ENCODE measurements at regions not wholly inside any gene's neighbourhood (a gene's known extent, or its start where the extent isn't known, plus 50 kb on each side); places are given as distances from the start of the nearest gene placed in this dataset.
A peak's percentile ranks its signal among the peaks of the same experiment; 100 is the strongest.

- WGBS, 2 donors = 94 to 98% methylated on average over 2 of the region's 2 CpGs
- Histone ChIP-seq H3K27ac (no peak overlapping the region), H3K36me3 (no peaks in the 10 kb centered on the region), H3K9me3 (no peaks in the 10 kb centered on the region), H3K4me1 (peaks cover 0 to 9% (median 0%) of the 10 kb centered on the region in 4 donors), H3K4me3 (no peak overlapping the region), H3K27me3 (no peaks in the 10 kb centered on the region)
- DNase-seq (ENCODE audit: low spot score in 2 of 2) = no peak
- TF ChIP-seq CTCF (IDR thresholded peaks at IDR 0.05) = no peak
- TF ChIP-seq EP300 (IDR thresholded peaks at IDR 0.05) = no peak
- no peak for TF ChIP-seq POLR2A (IDR thresholded peaks at IDR 0.05)
Measured at GRCh38 chr3:90087703-90088102, 980.3 kb downstream of the EPHA3 start.

GRCh38 chr3:90091549-90091948 lies 984.1 kb downstream of the EPHA3 start:
- TF ChIP-seq EP300 (IDR thresholded peaks at IDR 0.05) (peak in 1 of 2 donors; percentile 17), CTCF (IDR thresholded peaks at IDR 0.05) (peak in 4 of 5 experiments; percentile 41 to 59 (median 42)), POLR2A (IDR thresholded peaks at IDR 0.05) (no peak)
- WGBS, 2 donors = 16 to 19% methylated on average over 2 of the region's 2 CpGs
- H3K4me3 ChIP-seq = no peak overlapping the region

GRCh38 chr3:90092994-90093393 lies 985.6 kb downstream of the EPHA3 start:
- Histone ChIP-seq H3K27me3 (no peaks in the 10 kb centered on the region), H3K36me3 (no peaks in the 10 kb centered on the region), H3K27ac (no peak overlapping the region), H3K4me3 (no peak overlapping the region), H3K4me1 (peaks cover 0 to 9% (median 0%) of the 10 kb centered on the region in 4 donors), H3K9me3 (no peaks in the 10 kb centered on the region)
- TF ChIP-seq EP300 (IDR thresholded peaks at IDR 0.05) = no peak
- TF ChIP-seq CTCF (IDR thresholded peaks at IDR 0.05) = peak; percentile 10 to 41 (median 34)
- 65 to 72% methylated on average over 1 of the region's 1 CpG for WGBS, 2 donors
- DNase-seq (ENCODE audit: low spot score in 2 of 2) = no peak

More at GRCh38 chr3:90091549-90091948, 984.1 kb downstream of the EPHA3 start:
- peak in 1 of 2 donors; percentile 14 for DNase-seq (ENCODE audit: low spot score in 2 of 2)
- Histone ChIP-seq H3K27me3 (no peaks in the 10 kb centered on the region), H3K9me3 (no peaks in the 10 kb centered on the region), H3K36me3 (no peaks in the 10 kb centered on the region), H3K4me1 (peaks cover 0 to 9% (median 0%) of the 10 kb centered on the region in 4 donors), H3K27ac (peak overlapping the region in 1 of 4 donors; percentile 1)

GRCh38 chr3:90095811-90096210 lies 988.4 kb downstream of the EPHA3 start:
- TF ChIP-seq POLR2A (IDR thresholded peaks at IDR 0.05) = no peak
- TF ChIP-seq EP300 (IDR thresholded peaks at IDR 0.05) = no peak
- peaks cover 0 to 8% (median 0%) of the 10 kb centered on the region in 4 donors for H3K4me1 ChIP-seq
- DNase-seq (ENCODE audit: low spot score in 2 of 2) = no peak
- no peak overlapping the region for H3K27ac ChIP-seq
- H3K36me3 ChIP-seq = no peaks in the 10 kb centered on the region
- no peaks in the 10 kb centered on the region for H3K27me3 ChIP-seq
- H3K9me3 ChIP-seq = no peaks in the 10 kb centered on the region
- H3K4me3 ChIP-seq = no peak overlapping the region
- WGBS, 2 donors = 32 to 48% methylated on average over 2 of the region's 2 CpGs

GRCh38 chr3:90099493-90099892 lies 992.1 kb downstream of the EPHA3 start:
- Histone ChIP-seq H3K36me3 (no peaks in the 10 kb centered on the region), H3K27ac (no peak overlapping the region), H3K9me3 (no peaks in the 10 kb centered on the region), H3K4me3 (no peak overlapping the region), H3K4me1 (no peaks in the 10 kb centered on the region), H3K27me3 (no peaks in the 10 kb centered on the region)
- 87 to 95% methylated on average over 1 of the region's 1 CpG for WGBS, 2 donors
- TF ChIP-seq EP300 (IDR thresholded peaks at IDR 0.05) (no peak), CTCF (IDR thresholded peaks at IDR 0.05) (no peak), POLR2A (IDR thresholded peaks at IDR 0.05) (no peak)
- DNase-seq (ENCODE audit: low spot score in 2 of 2) = no peak

GRCh38 chr3:90102146-90102545 lies 994.7 kb downstream of the EPHA3 start:
- peaks cover 0 to 10% (median 0%) of the 10 kb centered on the region in 4 donors for H3K9me3 ChIP-seq
- no peaks in the 10 kb centered on the region for H3K27me3 ChIP-seq
- no peak for TF ChIP-seq EP300 (IDR thresholded peaks at IDR 0.05)
- DNase-seq (ENCODE audit: low spot score in 2 of 2) = no peak
- H3K4me3 ChIP-seq = no peak overlapping the region
- H3K27ac ChIP-seq = no peak overlapping the region
- no peaks in the 10 kb centered on the region for H3K4me1 ChIP-seq
- H3K36me3 ChIP-seq = no peaks in the 10 kb centered on the region
